HG03064 (cell line): ENCODE measurements at regions not wholly inside any gene's neighbourhood (a gene's known extent, or its start where the extent isn't known, plus 50 kb on each side); places are given as distances from the start of the nearest gene placed in this dataset.
"Not testable (repeated sequence)": the region's sequence is repeated elsewhere in the genome, so short reads cannot be mapped to it uniquely, and the experiment has no call there.

Experiments
- ATAC-seq: cut with Tn5 transposase; IDR thresholded peaks from one replicate; pipeline ENCODE4 v1.9.1; 2021; ENCODE audit warnings: low read depth; ENCODE audit not compliant: unreplicated experiment

DNA sequence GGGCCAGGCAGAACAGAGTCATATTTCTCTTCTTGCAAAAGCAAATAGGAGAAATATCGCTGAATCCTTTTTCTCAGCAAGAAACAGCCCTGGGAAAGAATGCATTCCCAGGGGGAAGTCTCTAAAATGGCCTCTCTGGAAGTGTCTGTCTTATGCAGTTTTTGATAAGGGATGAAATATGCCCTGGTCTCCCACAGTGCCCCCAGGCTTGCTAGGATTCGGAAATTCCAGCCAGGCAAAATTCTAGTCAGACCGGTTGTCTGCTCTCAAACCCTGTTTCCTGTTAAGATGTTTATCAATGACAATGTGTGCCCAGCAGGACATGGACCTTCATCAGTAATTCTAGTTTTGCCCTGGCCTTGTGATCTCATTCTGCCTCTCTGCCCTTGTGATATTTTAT, 448.3 kb upstream of the HTR1E start:
- ATAC-seq = not testable (repeated sequence)

GRCh38 chr6:86487660-86488221, 449.6 kb upstream of the HTR1E start:
- no peak for ATAC-seq

DNA sequence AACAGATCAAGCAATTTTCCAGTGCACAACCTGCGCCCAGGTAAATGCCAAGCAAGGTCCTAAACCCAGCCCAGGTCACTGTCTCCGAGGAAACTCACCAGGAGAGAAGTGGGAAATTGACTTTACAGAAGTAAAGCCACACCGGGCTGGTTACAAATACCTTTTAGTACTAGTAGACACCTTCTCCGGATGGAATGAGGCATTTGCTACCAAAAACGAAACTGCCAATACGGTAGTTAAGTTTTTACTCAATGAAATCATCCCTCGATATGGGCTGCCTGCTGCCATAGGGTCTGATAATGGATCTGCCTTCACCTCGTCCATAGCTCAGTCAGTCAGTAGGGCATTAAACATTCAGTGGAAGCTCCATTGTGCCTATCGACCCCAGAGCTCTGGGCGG, 459.0 kb upstream of the HTR1E start:
- ATAC-seq = not testable (repeated sequence)

DNA sequence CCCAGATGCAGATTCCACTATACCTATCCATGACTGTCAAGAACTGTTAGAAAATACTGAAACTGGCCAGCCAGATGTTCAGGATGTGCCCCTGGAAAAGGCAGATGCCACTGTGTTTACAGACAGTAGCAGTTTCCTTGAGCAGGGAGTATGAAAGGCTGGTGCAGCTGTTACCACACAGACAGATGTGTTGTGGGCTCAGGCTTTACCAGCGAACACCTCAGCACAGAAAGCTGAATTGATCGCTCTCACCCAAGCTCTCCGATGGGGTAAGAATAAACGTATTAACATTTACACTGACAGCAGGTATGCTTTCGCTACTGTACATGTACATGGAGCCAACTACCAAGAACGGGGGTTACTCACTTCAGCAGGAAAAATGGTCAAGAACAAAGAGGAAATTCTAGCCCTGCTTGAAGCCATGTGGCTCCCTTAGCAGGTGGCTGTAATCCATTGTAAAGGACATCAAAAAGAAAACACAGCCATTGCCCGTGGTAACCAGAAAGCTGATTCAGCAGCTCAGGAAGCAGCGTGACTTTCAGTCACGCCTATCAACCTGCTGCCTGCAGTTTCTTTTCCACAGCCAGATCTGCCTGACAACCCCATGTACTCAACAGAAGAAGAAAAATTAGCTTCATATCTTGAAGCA, 459.7 kb upstream of the HTR1E start:
- ATAC-seq = no peak

DNA sequence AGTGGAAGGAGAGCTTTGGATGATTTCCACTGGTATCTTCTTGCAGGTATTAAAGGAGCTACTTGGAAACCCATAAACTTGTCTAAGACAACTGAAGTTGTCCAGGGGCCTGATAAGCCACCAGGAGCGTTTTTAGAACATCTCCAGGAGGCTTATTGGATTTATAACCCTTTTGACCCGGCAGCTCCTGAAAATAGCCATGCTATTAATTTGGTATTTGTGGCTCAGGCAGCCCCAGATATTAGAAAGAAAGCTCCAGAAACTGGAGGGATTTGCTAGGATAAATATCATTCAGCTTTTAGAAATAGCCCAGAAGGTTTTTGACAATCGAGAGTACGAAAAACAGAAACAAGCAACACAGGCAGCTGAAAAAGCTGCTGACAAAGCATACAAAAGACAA, 461.0 kb upstream of the HTR1E start:
- ATAC-seq = no peak

DNA sequence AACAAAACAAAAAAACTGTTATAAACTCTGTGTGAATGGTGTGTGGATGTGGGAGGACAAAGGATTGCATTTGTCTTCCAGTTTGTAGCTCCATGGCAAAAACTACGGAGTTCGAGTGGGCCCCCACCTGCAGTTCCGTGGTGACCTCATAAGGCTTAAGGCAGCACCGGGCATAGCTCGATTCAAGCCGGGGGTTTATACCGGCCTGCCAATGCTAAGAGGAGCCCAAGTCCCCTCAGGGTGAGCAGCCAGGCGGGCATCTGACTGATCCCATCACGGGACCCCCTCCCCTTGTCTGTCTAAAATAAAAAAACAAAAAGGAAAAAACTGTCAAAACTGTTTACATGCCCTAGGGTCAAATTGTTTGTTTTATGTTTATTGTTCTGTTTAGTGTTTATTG, 463.2 kb upstream of the HTR1E start:
- ATAC-seq = no peak

- ATAC-seq = no peak
Measured at GRCh38 chr6:86471791-86472190, 465.5 kb upstream of the HTR1E start.

DNA sequence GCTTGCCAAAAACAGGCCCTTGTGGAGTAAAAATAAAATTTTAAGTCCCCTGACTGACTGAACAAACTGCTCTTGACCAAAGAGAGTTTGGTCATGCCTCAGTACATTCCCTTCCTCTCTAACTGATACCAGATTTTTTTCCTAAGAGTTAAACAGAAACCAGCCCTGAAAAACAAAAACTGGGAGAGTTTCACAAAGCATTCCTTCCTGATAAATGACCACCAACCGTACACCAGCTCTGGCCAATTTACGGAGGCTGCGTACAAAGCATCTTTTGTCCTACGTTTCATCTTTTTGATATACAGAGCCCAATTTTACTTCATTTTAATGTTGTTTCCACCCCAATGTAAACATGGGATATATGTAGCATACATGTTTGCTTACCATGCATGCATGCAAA, 477.4 kb upstream of the HTR1E start:
- no peak for ATAC-seq

GRCh38 chr6:86456821-86457220, 480.5 kb upstream of the HTR1E start:
- ATAC-seq = no peak

GRCh38 chr6:86453232-86453631, 484.1 kb upstream of the HTR1E start:
- no peak for ATAC-seq

DNA sequence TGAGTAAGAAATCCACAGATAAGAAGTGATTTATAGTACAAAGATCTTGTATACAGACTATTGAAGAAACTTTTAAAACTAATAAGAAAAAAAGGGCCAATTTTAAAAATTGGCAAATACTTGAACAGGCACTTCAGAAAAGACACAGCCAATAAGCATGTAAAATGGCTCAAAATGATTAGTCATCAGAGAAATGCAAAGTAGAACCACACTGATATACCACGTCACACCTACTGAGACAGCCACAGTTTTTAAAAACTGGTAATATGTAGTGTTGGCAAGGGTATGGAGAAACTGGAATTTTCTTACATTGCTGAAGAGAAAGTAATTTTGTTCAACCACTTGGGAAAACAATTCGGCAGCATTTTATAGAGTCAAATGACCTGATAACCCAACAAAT, 488.9 kb upstream of the HTR1E start:
- ATAC-seq = no peak

- ATAC-seq = no peak
Measured at GRCh38 chr6:86440608-86441007, 496.7 kb upstream of the HTR1E start.

DNA sequence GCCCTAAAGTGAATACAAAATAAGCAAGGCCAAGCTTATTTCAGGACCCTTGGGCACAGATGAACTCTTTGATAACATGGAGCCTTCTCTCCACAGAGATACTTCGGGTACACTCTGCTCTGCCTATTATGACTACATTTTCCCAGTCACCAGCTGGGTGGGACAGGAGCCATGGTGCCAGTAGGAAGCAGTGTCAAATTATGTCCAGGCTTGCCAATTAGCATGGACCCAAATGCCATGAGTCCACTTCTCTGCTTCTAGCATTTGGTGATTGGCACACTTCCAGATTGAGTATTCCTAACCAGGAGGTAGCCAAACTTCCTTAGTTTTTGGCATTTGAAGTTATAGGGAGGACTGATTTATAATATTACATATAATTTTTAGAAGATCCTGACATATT, 513.8 kb upstream of the HTR1E start:
- no peak for ATAC-seq

GRCh38 chr6:86412057-86412456, 525.3 kb upstream of the HTR1E start:
- ATAC-seq = no peak

- ATAC-seq = no peak
Measured at GRCh38 chr6:86407128-86407527, 530.2 kb upstream of the HTR1E start.

- ATAC-seq = not testable (repeated sequence)
Measured at GRCh38 chr6:86392850-86393249, 544.5 kb upstream of the HTR1E start.

DNA sequence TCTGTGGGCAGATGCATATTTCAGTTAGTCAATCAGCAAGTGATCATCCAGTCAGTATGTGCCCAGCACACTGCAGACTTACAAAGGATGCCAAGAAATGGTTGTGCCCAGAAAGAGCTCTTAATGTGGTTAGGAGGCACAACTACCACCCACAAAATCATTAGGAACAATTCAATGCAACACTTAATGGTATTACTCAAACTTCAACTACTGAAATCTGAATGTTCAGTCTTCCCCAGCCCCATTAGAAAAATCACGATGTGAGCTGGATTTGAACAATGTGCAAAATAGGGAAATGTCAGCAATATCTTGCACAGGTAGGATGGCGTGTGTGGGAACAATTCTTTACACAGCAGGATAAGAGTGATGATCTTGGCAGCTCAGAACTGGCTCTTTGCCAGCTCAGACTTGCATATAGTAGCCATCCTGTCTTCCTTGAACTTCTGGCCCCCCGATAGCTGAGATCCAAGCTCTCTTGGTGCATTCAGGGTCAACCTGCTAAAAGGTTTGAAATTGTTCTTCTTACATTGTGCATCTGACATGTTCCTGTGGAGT, 556.7 kb upstream of the HTR1E start:
- no peak for ATAC-seq

DNA sequence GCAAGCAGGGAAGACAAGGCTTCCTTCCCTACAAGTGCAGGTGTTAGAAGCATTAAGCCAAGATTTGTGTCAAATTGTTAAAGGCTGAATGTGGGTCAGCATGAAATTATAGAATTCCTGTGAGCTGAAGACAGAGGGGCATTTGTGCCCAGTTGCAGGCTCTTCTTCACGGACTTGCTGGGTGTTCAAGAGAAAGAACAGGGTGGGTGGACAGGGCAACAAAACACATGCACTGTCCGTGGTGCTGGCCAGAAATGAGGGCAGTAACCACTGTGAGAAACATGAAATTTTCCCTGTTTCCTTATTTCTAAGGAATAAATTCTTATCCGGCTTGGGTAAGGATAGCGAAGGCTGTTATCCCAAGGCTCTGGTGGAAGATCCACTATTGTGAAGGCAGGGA, 579.5 kb upstream of the HTR1E start:
- ATAC-seq = no peak

- ATAC-seq = no peak
Measured at GRCh38 chr6:86355271-86355670, 582.1 kb upstream of the HTR1E start.

DNA sequence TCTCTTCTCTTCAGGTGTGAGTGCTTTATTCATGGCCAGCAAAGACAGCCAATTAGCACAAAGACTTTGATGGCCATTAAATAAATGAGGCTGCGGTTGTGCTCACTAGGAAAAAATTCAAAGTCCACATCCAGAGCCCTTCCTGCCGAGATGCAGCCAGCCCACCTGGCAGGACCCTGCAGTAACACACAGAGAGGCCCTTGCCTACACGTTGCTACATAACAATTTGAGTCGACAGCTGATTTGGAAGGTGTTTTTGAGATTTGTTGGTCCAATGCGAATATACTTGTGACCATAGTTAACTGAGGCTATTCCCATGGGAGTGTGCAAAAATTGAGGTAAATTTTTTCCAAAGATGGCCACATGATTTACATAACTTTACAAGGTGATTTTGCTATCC, 605.4 kb upstream of the HTR1E start:
- ATAC-seq = no peak

- no peak for ATAC-seq
Measured at GRCh38 chr6:86331265-86331840, 606.0 kb upstream of the HTR1E start.

DNA sequence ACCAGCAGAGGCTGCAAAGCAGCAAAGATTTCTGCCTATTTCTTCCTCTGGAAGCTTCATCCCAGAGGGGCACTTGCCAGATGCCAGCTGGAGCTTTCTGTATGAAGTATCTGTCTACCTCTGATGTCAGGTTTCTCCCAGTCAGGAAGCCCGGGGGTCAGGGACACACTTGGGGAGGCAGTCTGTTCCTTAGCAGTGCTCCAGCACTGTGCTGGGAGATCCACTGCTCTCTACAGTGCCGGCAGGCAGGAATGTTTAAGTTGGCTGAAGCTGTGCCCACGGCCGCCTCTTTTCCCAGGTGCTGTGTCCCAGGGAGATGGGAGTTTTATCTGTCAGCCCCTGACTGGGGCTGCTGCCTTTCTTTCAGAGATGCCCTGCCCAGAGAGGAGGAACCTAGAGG, 631.1 kb upstream of the HTR1E start:
- ATAC-seq = no peak
